ENCODE measurements at regions not wholly inside any gene's neighbourhood (a gene's known extent, or its start where the extent isn't known, plus 50 kb on each side); places are given as distances from the start of the nearest gene placed in this dataset.

GRCh38 chr6:121855521-121855920, 420.1 kb downstream of the GJA1 start:
- H3K27ac Mint-ChIP-seq = no peak overlapping the region
- no peak for DNase-seq
- H3K4me1 Mint-ChIP-seq = peaks cover 15% of the 10 kb centered on the region
- TF ChIP-seq CTCF (IDR thresholded peaks at IDR 0.05) = no peak
- no peaks in the 10 kb centered on the region for H3K27me3 Mint-ChIP-seq (ENCODE audit: low read depth, poor library complexity)
- H3K36me3 Mint-ChIP-seq (ENCODE audit: low read depth) = no peaks in the 10 kb centered on the region
- peaks cover 11% of the 10 kb centered on the region for H3K9me3 Mint-ChIP-seq
- H3K4me3 Mint-ChIP-seq = no peak overlapping the region

- TF ChIP-seq CTCF (IDR thresholded peaks at IDR 0.05) = no peak
- peaks cover 15% of the 10 kb centered on the region for H3K9me3 Mint-ChIP-seq
- H3K4me3 Mint-ChIP-seq = no peak overlapping the region
- H3K27me3 Mint-ChIP-seq (ENCODE audit: low read depth, poor library complexity) = no peaks in the 10 kb centered on the region
- peaks cover 2% of the 10 kb centered on the region for H3K36me3 Mint-ChIP-seq (ENCODE audit: low read depth)
- no peak overlapping the region for H3K27ac Mint-ChIP-seq
- peaks cover 9% of the 10 kb centered on the region for H3K4me1 Mint-ChIP-seq
- no peak for DNase-seq
Observed at GRCh38 chr6:121856296-121856695, 420.9 kb downstream of the GJA1 start.

- no peak overlapping the region for H3K27ac Mint-ChIP-seq
- DNase-seq = no peak
- H3K4me3 Mint-ChIP-seq = no peak overlapping the region
- peaks cover 25% of the 10 kb centered on the region for H3K9me3 Mint-ChIP-seq
- TF ChIP-seq CTCF (IDR thresholded peaks at IDR 0.05) = no peak
- H3K4me1 Mint-ChIP-seq = peaks cover 8% of the 10 kb centered on the region
- H3K27me3 Mint-ChIP-seq (ENCODE audit: low read depth, poor library complexity) = no peaks in the 10 kb centered on the region
- H3K36me3 Mint-ChIP-seq (ENCODE audit: low read depth) = peaks cover 10% of the 10 kb centered on the region
Observed at GRCh38 chr6:121857551-121857950, 422.1 kb downstream of the GJA1 start.

GRCh38 chr6:121858310-121858709, 422.9 kb downstream of the GJA1 start:
- Mint-ChIP-seq H3K27me3 (ENCODE audit: low read depth, poor library complexity) (no peaks in the 10 kb centered on the region), H3K4me1 (peaks cover 8% of the 10 kb centered on the region), H3K4me3 (no peak overlapping the region), H3K9me3 (peaks cover 27% of the 10 kb centered on the region), H3K36me3 (ENCODE audit: low read depth) (peaks cover 10% of the 10 kb centered on the region), H3K27ac (no peak overlapping the region)
- TF ChIP-seq CTCF (IDR thresholded peaks at IDR 0.05) = no peak
- DNase-seq = no peak

GRCh38 chr6:121858986-121859385, 423.5 kb downstream of the GJA1 start:
- Mint-ChIP-seq H3K4me3 (no peak overlapping the region), H3K27ac (no peak overlapping the region), H3K9me3 (peaks cover 27% of the 10 kb centered on the region), H3K36me3 (ENCODE audit: low read depth) (peaks cover 10% of the 10 kb centered on the region), H3K4me1 (peaks cover 8% of the 10 kb centered on the region), H3K27me3 (ENCODE audit: low read depth, poor library complexity) (no peaks in the 10 kb centered on the region)
- DNase-seq = no peak
- TF ChIP-seq CTCF (IDR thresholded peaks at IDR 0.05) = no peak

GRCh38 chr6:121865811-121866210, 430.4 kb downstream of the GJA1 start:
- Mint-ChIP-seq H3K9me3 (peaks cover 28% of the 10 kb centered on the region), H3K27ac (no peak overlapping the region), H3K27me3 (ENCODE audit: low read depth, poor library complexity) (no peaks in the 10 kb centered on the region), H3K4me3 (no peak overlapping the region), H3K4me1 (peaks cover 15% of the 10 kb centered on the region), H3K36me3 (ENCODE audit: low read depth) (peaks cover 10% of the 10 kb centered on the region)
- DNase-seq = no peak
- TF ChIP-seq CTCF (IDR thresholded peaks at IDR 0.05) = no peak

Measured in nephron progenitor cell (in vitro differentiated cells).